ENCODE measurements at regions not wholly inside any gene's neighbourhood (a gene's known extent, or its start where the extent isn't known, plus 50 kb on each side); places are given as distances from the start of the nearest gene placed in this dataset.

GRCh38 chr14:97021001-97021400, 223.8 kb downstream of the VRK1 start:
- no peaks in the 10 kb centered on the region for H3K36me3 ChIP-seq
- H3K27me3 ChIP-seq (replicated peaks; ENCODE audit: insufficient read depth), result no peaks in the 10 kb centered on the region
- H3K4me1 ChIP-seq (ENCODE audit: control insufficient read depth in 1 of 2, low read depth in 2 of 2), result no peaks in the 10 kb centered on the region
- DNase-seq (ENCODE audit: low spot score) (no peak), ATAC-seq (ENCODE audit: insufficient number of reproducible peaks, low FRiP score, low read depth) (no peak)
- no peak for TF ChIP-seq CTCF (IDR thresholded peaks at IDR 0.05)
- H3K9me3 ChIP-seq, result no peaks in the 10 kb centered on the region
- no peak overlapping the region for H3K27ac ChIP-seq
- H3K4me3 ChIP-seq, result no peak overlapping the region

- Histone ChIP-seq H3K4me1 (ENCODE audit: control insufficient read depth in 1 of 2, low read depth in 2 of 2) (no peaks in the 10 kb centered on the region), H3K27me3 (replicated peaks; ENCODE audit: insufficient read depth) (no peaks in the 10 kb centered on the region), H3K9me3 (no peaks in the 10 kb centered on the region), H3K36me3 (no peaks in the 10 kb centered on the region), H3K4me3 (no peak overlapping the region), H3K27ac (no peak overlapping the region)
- TF ChIP-seq CTCF (IDR thresholded peaks at IDR 0.05), result no peak
- ATAC-seq (ENCODE audit: insufficient number of reproducible peaks, low FRiP score, low read depth), result no peak
- DNase-seq (ENCODE audit: low spot score), result no peak
Observed at GRCh38 chr14:97021571-97022168, 224.5 kb downstream of the VRK1 start.

GRCh38 chr14:97022741-97023140, 225.6 kb downstream of the VRK1 start:
- Histone ChIP-seq H3K9me3 (no peaks in the 10 kb centered on the region), H3K36me3 (no peaks in the 10 kb centered on the region), H3K27ac (no peak overlapping the region), H3K4me1 (ENCODE audit: control insufficient read depth in 1 of 2, low read depth in 2 of 2) (no peaks in the 10 kb centered on the region), H3K27me3 (replicated peaks; ENCODE audit: insufficient read depth) (no peaks in the 10 kb centered on the region), H3K4me3 (no peak overlapping the region)
- ATAC-seq (ENCODE audit: insufficient number of reproducible peaks, low FRiP score, low read depth), result no peak
- DNase-seq (ENCODE audit: low spot score), result no peak
- no peak for TF ChIP-seq CTCF (IDR thresholded peaks at IDR 0.05)

- ATAC-seq (ENCODE audit: insufficient number of reproducible peaks, low FRiP score, low read depth) (no peak), DNase-seq (ENCODE audit: low spot score) (no peak)
- Histone ChIP-seq H3K36me3 (no peaks in the 10 kb centered on the region), H3K4me3 (no peak overlapping the region), H3K27me3 (replicated peaks; ENCODE audit: insufficient read depth) (no peaks in the 10 kb centered on the region), H3K27ac (no peak overlapping the region), H3K4me1 (ENCODE audit: control insufficient read depth in 1 of 2, low read depth in 2 of 2) (no peaks in the 10 kb centered on the region), H3K9me3 (no peaks in the 10 kb centered on the region)
- no peak for TF ChIP-seq CTCF (IDR thresholded peaks at IDR 0.05)
Observed at GRCh38 chr14:97023871-97024270, 226.7 kb downstream of the VRK1 start.

- Histone ChIP-seq H3K4me1 (ENCODE audit: control insufficient read depth in 1 of 2, low read depth in 2 of 2) (no peaks in the 10 kb centered on the region), H3K27ac (no peak overlapping the region), H3K4me3 (no peak overlapping the region), H3K36me3 (no peaks in the 10 kb centered on the region), H3K27me3 (replicated peaks; ENCODE audit: insufficient read depth) (no peaks in the 10 kb centered on the region), H3K9me3 (no peaks in the 10 kb centered on the region)
- no peak for ATAC-seq (ENCODE audit: insufficient number of reproducible peaks, low FRiP score, low read depth)
- no peak for DNase-seq (ENCODE audit: low spot score)
- TF ChIP-seq CTCF (IDR thresholded peaks at IDR 0.05), result no peak
Observed at GRCh38 chr14:97024300-97024699, 227.1 kb downstream of the VRK1 start.
